ENCODE measurements at regions not wholly inside any gene's neighbourhood (a gene's known extent, or its start where the extent isn't known, plus 50 kb on each side); places are given as distances from the start of the nearest gene placed in this dataset.

DNA sequence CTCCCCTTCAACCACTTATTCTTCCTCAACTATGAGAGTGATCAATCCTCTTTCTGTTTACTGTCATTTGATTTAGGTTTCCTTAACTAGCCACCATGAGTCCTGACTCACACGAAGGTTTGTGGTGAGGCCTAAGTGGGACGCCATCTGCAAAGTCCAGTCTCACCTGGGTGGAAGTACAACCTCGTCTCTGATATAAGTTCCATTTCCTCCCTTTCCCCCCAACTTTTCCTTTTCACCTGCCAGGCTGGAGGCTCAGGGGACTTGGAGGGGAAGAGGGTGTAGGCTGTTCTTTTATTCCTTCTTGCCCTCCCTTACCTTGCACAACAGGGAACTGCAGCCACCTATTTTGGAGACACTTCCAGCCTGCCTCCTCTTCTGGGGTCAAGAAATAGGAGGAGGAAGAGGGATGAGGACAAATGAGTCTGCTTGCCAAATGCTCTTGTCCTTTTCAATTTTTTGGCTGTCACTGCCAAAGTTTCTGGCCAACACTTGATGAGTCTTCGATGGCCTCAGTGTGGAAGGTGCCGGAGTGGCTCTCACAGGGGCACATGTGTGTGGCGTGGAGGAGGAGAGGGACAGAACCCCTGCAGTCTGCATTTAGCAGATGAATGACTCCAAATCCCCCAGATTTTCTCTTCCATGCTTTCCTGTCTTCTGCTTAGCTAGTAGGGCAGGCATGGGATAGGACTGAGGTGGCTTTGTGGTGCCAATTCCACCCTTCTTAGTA is 249.6 kb downstream of the NSG2 start:
- TF ChIP-seq, protein P1, sequence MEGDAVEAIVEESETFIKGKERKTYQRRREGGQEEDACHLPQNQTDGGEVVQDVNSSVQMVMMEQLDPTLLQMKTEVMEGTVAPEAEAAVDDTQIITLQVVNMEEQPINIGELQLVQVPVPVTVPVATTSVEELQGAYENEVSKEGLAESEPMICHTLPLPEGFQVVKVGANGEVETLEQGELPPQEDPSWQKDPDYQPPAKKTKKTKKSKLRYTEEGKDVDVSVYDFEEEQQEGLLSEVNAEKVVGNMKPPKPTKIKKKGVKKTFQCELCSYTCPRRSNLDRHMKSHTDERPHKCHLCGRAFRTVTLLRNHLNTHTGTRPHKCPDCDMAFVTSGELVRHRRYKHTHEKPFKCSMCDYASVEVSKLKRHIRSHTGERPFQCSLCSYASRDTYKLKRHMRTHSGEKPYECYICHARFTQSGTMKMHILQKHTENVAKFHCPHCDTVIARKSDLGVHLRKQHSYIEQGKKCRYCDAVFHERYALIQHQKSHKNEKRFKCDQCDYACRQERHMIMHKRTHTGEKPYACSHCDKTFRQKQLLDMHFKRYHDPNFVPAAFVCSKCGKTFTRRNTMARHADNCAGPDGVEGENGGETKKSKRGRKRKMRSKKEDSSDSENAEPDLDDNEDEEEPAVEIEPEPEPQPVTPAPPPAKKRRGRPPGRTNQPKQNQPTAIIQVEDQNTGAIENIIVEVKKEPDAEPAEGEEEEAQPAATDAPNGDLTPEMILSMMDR (IDR thresholded peaks at IDR 0.05; ENCODE audit: low read depth, low read length): no peak
- TF ChIP-seq MYC (IDR thresholded peaks at IDR 0.05; ENCODE audit: low read depth, low read length): no peak
